Omental fat pad (tissue), 3 donors: ENCODE measurements at regions not wholly inside any gene's neighbourhood (a gene's known extent, or its start where the extent isn't known, plus 50 kb on each side); places are given as distances from the start of the nearest gene placed in this dataset.

Experiments
- ATAC-seq: fragments of 150-250 bp; one replicate; pipeline ENCODE4 v1.9.1; 2016; ENCODE audit warnings: mild to moderate bottlenecking, moderate library complexity; ENCODE audit not compliant: low FRiP score
- DNase-seq: peaks from one replicate; pipeline ENCODE4 v3.0.0-alpha.2; 2019; ENCODE audit warnings: low spot score
- TF ChIP-seq, protein P1 (sequence below), 3 donors: fragments of 450-650 bp; IDR thresholded peaks; one replicate each; pipeline ENCODE4 v1.5.1; 2016 to 2017; ENCODE audit warnings: antibody characterized with exemption in 3 of 3, mild to moderate bottlenecking in 3 of 3, moderate library complexity in 2 of 3

- DNase-seq = no peak
- ATAC-seq = no peak
- TF ChIP-seq, protein P1, sequence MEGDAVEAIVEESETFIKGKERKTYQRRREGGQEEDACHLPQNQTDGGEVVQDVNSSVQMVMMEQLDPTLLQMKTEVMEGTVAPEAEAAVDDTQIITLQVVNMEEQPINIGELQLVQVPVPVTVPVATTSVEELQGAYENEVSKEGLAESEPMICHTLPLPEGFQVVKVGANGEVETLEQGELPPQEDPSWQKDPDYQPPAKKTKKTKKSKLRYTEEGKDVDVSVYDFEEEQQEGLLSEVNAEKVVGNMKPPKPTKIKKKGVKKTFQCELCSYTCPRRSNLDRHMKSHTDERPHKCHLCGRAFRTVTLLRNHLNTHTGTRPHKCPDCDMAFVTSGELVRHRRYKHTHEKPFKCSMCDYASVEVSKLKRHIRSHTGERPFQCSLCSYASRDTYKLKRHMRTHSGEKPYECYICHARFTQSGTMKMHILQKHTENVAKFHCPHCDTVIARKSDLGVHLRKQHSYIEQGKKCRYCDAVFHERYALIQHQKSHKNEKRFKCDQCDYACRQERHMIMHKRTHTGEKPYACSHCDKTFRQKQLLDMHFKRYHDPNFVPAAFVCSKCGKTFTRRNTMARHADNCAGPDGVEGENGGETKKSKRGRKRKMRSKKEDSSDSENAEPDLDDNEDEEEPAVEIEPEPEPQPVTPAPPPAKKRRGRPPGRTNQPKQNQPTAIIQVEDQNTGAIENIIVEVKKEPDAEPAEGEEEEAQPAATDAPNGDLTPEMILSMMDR (IDR thresholded peaks at IDR 0.05) = no peak
Measured at GRCh38 chr16:65532846-65533245, 411.0 kb upstream of the CDH11 start.

DNA sequence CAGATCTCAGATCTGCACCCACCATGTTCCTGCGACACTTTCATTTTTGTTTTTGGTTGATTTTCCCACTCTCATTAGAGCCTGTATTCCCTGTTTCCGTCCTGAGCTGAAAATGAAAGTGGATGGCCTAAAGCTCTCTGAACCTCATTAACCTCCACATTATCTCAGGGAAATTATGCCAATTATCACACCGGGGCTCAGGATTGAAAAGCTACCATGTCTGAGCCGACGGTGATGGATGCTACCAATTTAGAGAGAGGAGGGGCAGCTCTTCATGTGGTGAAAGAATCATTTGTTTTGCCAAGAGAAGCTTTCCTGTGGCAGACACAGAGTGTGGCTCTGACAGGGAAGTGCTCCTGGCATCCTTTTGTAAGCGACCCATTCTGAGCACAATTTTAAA, 410.4 kb upstream of the CDH11 start:
- TF ChIP-seq, protein P1 (IDR thresholded peaks at IDR 0.05) = no peak
- ATAC-seq (no peak), DNase-seq (no peak)

- TF ChIP-seq, protein P1 (IDR thresholded peaks at IDR 0.05) = no peak
- no peak for DNase-seq
- ATAC-seq = no peak
Measured at GRCh38 chr16:65531475-65531874, 409.6 kb upstream of the CDH11 start.

- no peak for DNase-seq
- ATAC-seq = no peak
- TF ChIP-seq, protein P1 (IDR thresholded peaks at IDR 0.05) = no peak
Measured at GRCh38 chr16:65525707-65526106, 403.8 kb upstream of the CDH11 start.

GRCh38 chr16:65524997-65525396, 403.1 kb upstream of the CDH11 start:
- TF ChIP-seq, protein P1 (IDR thresholded peaks at IDR 0.05) = no peak
- ATAC-seq (no peak), DNase-seq (no peak)

DNA sequence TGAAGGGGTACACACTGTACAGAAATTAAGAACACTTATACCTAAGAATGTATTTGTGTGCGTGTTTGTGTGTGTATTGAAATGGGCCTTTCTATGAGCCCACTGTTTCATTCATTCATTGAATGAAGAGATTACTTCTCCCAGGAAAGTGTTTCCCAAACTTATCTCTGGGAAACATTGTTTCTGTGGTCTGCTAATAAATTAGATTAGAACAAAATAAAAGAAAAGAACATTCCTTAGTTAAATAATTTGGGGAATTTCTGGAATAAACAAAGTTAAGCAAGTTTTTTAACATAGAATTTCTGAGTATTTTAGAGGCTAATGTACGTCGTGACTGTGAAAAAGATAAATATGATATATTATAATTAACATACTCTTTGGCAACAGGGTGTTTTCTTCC, 402.4 kb upstream of the CDH11 start:
- ATAC-seq = no peak
- DNase-seq = no peak
- TF ChIP-seq, protein P1 (IDR thresholded peaks at IDR 0.05) = no peak

GRCh38 chr16:65523283-65523944, 401.6 kb upstream of the CDH11 start:
- ATAC-seq (no peak), DNase-seq (no peak)
- TF ChIP-seq, protein P1 (IDR thresholded peaks at IDR 0.05) = no peak
